ENCODE measurements at regions not wholly inside any gene's neighbourhood (a gene's known extent, or its start where the extent isn't known, plus 50 kb on each side); places are given as distances from the start of the nearest gene placed in this dataset.

DNA sequence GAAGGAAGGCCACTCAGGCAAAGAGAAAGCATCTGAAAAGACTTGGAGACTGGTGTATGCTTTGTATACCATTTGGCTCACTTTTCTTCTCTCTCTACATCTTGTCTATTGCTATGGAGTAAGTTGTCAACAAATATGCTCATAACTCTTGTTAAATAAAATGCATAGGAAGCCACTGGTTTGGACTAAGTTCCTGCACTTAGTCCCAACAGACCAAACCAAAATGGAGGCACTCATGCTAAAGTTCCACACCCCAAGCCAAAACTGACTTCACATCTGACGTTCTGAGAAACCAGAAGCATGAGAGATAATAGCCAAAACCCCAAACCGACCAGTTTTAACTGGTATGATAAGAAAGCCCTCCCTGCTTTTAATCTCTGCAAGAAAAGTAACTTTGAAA lies 135.3 kb upstream of the LYPLAL1 start:
- in situ Hi-C loops (cut with MboI), result no loop called here
- Histone ChIP-seq H3K4me2 (ENCODE audit: control insufficient read depth, insufficient read depth) (no peak overlapping the region), H4K20me1 (ENCODE audit: control insufficient read depth, insufficient read depth) (no peaks in the 10 kb centered on the region), H3K4me1 (ENCODE audit: control insufficient read depth, insufficient read depth, low read length) (no peaks in the 10 kb centered on the region), H3K36me3 (ENCODE audit: control insufficient read depth in 2 of 2, insufficient read depth in 2 of 2, low read length in 1 of 2) (no peaks in the 10 kb centered on the region), H2AFZ (ENCODE audit: control insufficient read depth, low read depth, low read length) (no peak overlapping the region), H3K79me2 (ENCODE audit: control insufficient read depth, insufficient read depth, low read length) (no peaks in the 10 kb centered on the region), H3K9me3 (replicated peaks; ENCODE audit: control insufficient read depth, insufficient read depth, low read length) (no peaks in the 10 kb centered on the region), H3K4me3 (no peak overlapping the region), H3K27ac (ENCODE audit: control insufficient read depth, insufficient read depth) (no peak overlapping the region), H3K27me3 (replicated peaks in 1 of 2; ENCODE audit: control insufficient read depth in 2 of 2, insufficient read depth in 2 of 2, low read length in 1 of 2) (no peaks in the 10 kb centered on the region), H3K9ac (ENCODE audit: control insufficient read depth, insufficient read depth, low read length) (no peak overlapping the region)
- ChIA-PET SMC1A (ENCODE audit: uncharacterized antibody, unreplicated experiment) (no interaction called here), RAD21 (ENCODE audit: unreplicated experiment) (interaction anchor here (1.4 kb wide), 1 partner anchor 149 kb away, joined by 4 read pairs; no protein-coding TSS in a partner anchor), POLR2A (no interaction called here), CTCF (no interaction called here)
- no TSS peak for BruUV-seq (replicated peaks)
- intact Hi-C loops (cut with micrococcal nuclease; ENCODE audit: unreplicated experiment), result no loop called here
- WGBS (ENCODE audit: insufficient coverage, insufficient replicate concordance, low lambda C conversion rate, missing lambda C conversion rate), result 14% methylated on average over 2 of the region's 2 CpGs
- ATAC-seq (no peak), FAIRE-seq (no peak), DNase-seq (ENCODE audit: low read depth, low spot score) (no peak)
- TF ChIP-seq, protein P1, sequence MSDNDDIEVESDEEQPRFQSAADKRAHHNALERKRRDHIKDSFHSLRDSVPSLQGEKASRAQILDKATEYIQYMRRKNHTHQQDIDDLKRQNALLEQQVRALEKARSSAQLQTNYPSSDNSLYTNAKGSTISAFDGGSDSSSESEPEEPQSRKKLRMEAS (IDR thresholded peaks at IDR 0.05; ENCODE audit: low read depth, low read length), result no peak
- no peak for TF ChIP-seq ZBTB11 (CRISPR knock-in tag; IDR thresholded peaks at IDR 0.05)
- TF ChIP-seq CTCF (IDR thresholded peaks at IDR 0.05 in 2 of 3, conservative IDR thresholded peaks at IDR 0.05 in 1 of 3; ENCODE audit: control insufficient read depth in 2 of 3, extremely low read depth in 1 of 3, insufficient read depth in 1 of 3, low read depth in 3 of 3, low read length in 3 of 3), result no peak
- TF ChIP-seq, protein P2, sequence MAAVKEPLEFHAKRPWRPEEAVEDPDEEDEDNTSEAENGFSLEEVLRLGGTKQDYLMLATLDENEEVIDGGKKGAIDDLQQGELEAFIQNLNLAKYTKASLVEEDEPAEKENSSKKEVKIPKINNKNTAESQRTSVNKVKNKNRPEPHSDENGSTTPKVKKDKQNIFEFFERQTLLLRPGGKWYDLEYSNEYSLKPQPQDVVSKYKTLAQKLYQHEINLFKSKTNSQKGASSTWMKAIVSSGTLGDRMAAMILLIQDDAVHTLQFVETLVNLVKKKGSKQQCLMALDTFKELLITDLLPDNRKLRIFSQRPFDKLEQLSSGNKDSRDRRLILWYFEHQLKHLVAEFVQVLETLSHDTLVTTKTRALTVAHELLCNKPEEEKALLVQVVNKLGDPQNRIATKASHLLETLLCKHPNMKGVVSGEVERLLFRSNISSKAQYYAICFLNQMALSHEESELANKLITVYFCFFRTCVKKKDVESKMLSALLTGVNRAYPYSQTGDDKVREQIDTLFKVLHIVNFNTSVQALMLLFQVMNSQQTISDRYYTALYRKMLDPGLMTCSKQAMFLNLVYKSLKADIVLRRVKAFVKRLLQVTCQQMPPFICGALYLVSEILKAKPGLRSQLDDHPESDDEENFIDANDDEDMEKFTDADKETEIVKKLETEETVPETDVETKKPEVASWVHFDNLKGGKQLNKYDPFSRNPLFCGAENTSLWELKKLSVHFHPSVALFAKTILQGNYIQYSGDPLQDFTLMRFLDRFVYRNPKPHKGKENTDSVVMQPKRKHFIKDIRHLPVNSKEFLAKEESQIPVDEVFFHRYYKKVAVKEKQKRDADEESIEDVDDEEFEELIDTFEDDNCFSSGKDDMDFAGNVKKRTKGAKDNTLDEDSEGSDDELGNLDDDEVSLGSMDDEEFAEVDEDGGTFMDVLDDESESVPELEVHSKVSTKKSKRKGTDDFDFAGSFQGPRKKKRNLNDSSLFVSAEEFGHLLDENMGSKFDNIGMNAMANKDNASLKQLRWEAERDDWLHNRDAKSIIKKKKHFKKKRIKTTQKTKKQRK (IDR thresholded peaks at IDR 0.05; ENCODE audit: low read depth, low read length), result no peak
- TF ChIP-seq SMC3 (IDR thresholded peaks at IDR 0.05; ENCODE audit: borderline replicate concordance, low read length), result no peak
- TF ChIP-seq RAD51 (IDR thresholded peaks at IDR 0.05), result no peak
- no peak for TF ChIP-seq NFYA (IDR thresholded peaks at IDR 0.05; ENCODE audit: borderline replicate concordance, low read depth, low read length)
- no peak for TF ChIP-seq CBX3 (IDR thresholded peaks at IDR 0.05; ENCODE audit: borderline replicate concordance, low read depth)
- TF ChIP-seq PAX5 (IDR thresholded peaks at IDR 0.05; ENCODE audit: borderline replicate concordance, low read depth, low read length), result no peak
- no peak for TF ChIP-seq KLF5 (IDR thresholded peaks at IDR 0.05; ENCODE audit: partially characterized antibody)
- no peak for TF ChIP-seq IRF3 (IDR thresholded peaks at IDR 0.05)
- TF ChIP-seq POLR2AphosphoS2 (IDR thresholded peaks at IDR 0.05; ENCODE audit: low read depth, low read length), result no peak
- no peak for TF ChIP-seq JUNB (IDR thresholded peaks at IDR 0.05)
- TF ChIP-seq BRCA1 (IDR thresholded peaks at IDR 0.05; ENCODE audit: low read depth, low read length), result no peak
- no peak for TF ChIP-seq RFX5 (IDR thresholded peaks at IDR 0.05; ENCODE audit: low read depth, low read length)
- no peak for TF ChIP-seq CHD4 (IDR thresholded peaks at IDR 0.05)
- no peak for TF ChIP-seq CREB1 (IDR thresholded peaks at IDR 0.05; ENCODE audit: low read depth)

Data from GM12878 (cell line).